Adrenal gland (tissue), 5 donors: ENCODE measurements at regions not wholly inside any gene's neighbourhood (a gene's known extent, or its start where the extent isn't known, plus 50 kb on each side); places are given as distances from the start of the nearest gene placed in this dataset.

Source experiments
- CTCF ChIP-seq, 6 experiments: fragments of 450-650 bp in 4 of 6; fragments of 200-600 bp in 2 of 6; sonication (generic) in 1 of 6; IDR thresholded peaks; 1 replicate in 5 of 6; 2 replicates in 1 of 6; pipeline versions ENCODE4 v1.5.1 to v1.8.0; 2016 to 2021; ENCODE audit warnings: antibody characterized with exemption in 6 of 6, mild to moderate bottlenecking in 2 of 6, moderate library complexity in 1 of 6
- POLR2A ChIP-seq, 2 donors: fragments of 450-650 bp; IDR thresholded peaks; one replicate each; pipeline ENCODE4 v1.6.1; 2017; ENCODE audit warnings: antibody characterized with exemption in 2 of 2, mild to moderate bottlenecking in 2 of 2, moderate library complexity in 1 of 2
- donor health status: DM: no; HTN: no; CAD: no.

GRCh38 chr10:64070241-64070640, 549.0 kb downstream of the REEP3 start:
- TF ChIP-seq CTCF (IDR thresholded peaks at IDR 0.05), result no peak
- TF ChIP-seq POLR2A (IDR thresholded peaks at IDR 0.05), result no peak
